Panc1 (cell line): ENCODE measurements at regions not wholly inside any gene's neighbourhood (a gene's known extent, or its start where the extent isn't known, plus 50 kb on each side); places are given as distances from the start of the nearest gene placed in this dataset.

Experiments
- ATAC-seq: fragments of 200-7000 bp; cut with Tn5 transposase; 2 replicates; pipeline ENCODE4 v1.9.1; 2020; ENCODE audit warnings: mild to moderate bottlenecking, moderate library complexity
- BruUV-seq: library from RNA; stranded (reverse); fragments of 400-500 nt; replicated peaks from 2 replicates; lab custom pipeline; 2021; lab: Mats Ljungman, UMichigan
- CTCF ChIA-PET: fragments of 300-600 bp; sonication (Branson Sonifier 250); formaldehyde crosslinking; loops from one replicate; lab custom pipeline; 2022; ENCODE audit warnings: antibody characterized with exemption; lab: Charles Lee
- POLR2A ChIA-PET: fragments of 300-600 bp; sonication (Branson Sonifier 250); formaldehyde crosslinking; loops from one replicate; lab custom pipeline; 2022; ENCODE audit warnings: antibody characterized with exemption; lab: Charles Lee
- DNase-seq: peaks from one replicate; pipeline ENCODE4 v3.0.0-alpha.2; 2010; ENCODE audit warnings: low read depth, low spot score
- H3K27ac ChIP-seq: 2 replicates; pipeline ENCODE4 v1.5.1; 2011; ENCODE audit warnings: mild to moderate bottlenecking, low read length, inconsistent platforms
- H3K27me3 ChIP-seq: fragments of 200-500 bp; sonication (Bioruptor generic); 2 replicates; pipeline ENCODE4 v1.6.0; 2014; ENCODE audit warnings: low read length, inconsistent platforms; ENCODE audit not compliant: control insufficient read depth, insufficient read depth
- H3K36me3 ChIP-seq: fragments of 200-500 bp; sonication (Bioruptor generic); 2 replicates; pipeline ENCODE4 v1.5.1; 2014; ENCODE audit warnings: inconsistent platforms, mild to moderate bottlenecking, low read length, moderate library complexity; ENCODE audit not compliant: control insufficient read depth, insufficient read depth
- H3K4me1 ChIP-seq: 2 replicates; pipeline ENCODE4 v1.5.1; 2011; ENCODE audit warnings: inconsistent platforms, mild to moderate bottlenecking, low read length, moderate library complexity; ENCODE audit not compliant: control insufficient read depth, insufficient read depth
- H3K4me3 ChIP-seq, 2 experiments: 2 replicates each; pipeline ENCODE4 v1.5.1; 2011 to 2012; ENCODE audit warnings: low read depth in 2 of 2, low read length in 2 of 2, mild to moderate bottlenecking in 2 of 2, inconsistent platforms in 1 of 2, moderate library complexity in 1 of 2
- H3K9me3 ChIP-seq: fragments of 200-500 bp; sonication (Bioruptor generic); 2 replicates; pipeline ENCODE4 v1.5.1; 2014; ENCODE audit warnings: low read depth, mild to moderate bottlenecking, inconsistent platforms, low read length, moderate library complexity; ENCODE audit not compliant: control insufficient read depth, insufficient read depth
- POLR2AphosphoS5 ChIP-seq: IDR thresholded peaks from 2 replicates; pipeline ENCODE4 v1.6.1; 2012; ENCODE audit warnings: mild to moderate bottlenecking, low read depth, low read length, moderate library complexity
- SIN3A ChIP-seq: IDR thresholded peaks from 2 replicates; pipeline ENCODE4 v1.6.1; 2012; ENCODE audit warnings: low read depth, mild to moderate bottlenecking, low read length, moderate library complexity, borderline replicate concordance; ENCODE audit not compliant: insufficient read depth
- TCF7L2 ChIP-seq: IDR thresholded peaks from 2 replicates; pipeline ENCODE4 v1.6.1; 2011; ENCODE audit warnings: mild to moderate bottlenecking, low read depth, low read length, inconsistent platforms
- in situ Hi-C: cut with HindIII; loops from 2 replicates; pipeline ENCODE4 v1.10.0; 2016; ENCODE audit warnings: low sequenced_read_pairs, low pct_unique_long_range_greater_than_20kb
- intact Hi-C: fragments of 100-400 bp; cut with micrococcal nuclease; formaldehyde crosslinking; loops from one replicate; pipeline ENCODE4 v1.10.0; 2022; ENCODE audit not compliant: unreplicated experiment
- TF ChIP-seq, protein P1 (sequence below), 2 experiments: IDR thresholded peaks; 2 replicates each; pipeline ENCODE4 v1.6.1; 2011 to 2012; ENCODE audit warnings: low read depth in 2 of 2, control low read depth in 1 of 2, low read length in 1 of 2, mild to moderate bottlenecking in 1 of 2, moderate library complexity in 1 of 2; ENCODE audit not compliant: insufficient read depth in 1 of 2
- TF ChIP-seq, protein P2 (sequence below): fragments of 450-650 bp; IDR thresholded peaks from 2 replicates; pipeline ENCODE4 v1.5.1; 2017; ENCODE audit warnings: mild to moderate bottlenecking

DNA sequence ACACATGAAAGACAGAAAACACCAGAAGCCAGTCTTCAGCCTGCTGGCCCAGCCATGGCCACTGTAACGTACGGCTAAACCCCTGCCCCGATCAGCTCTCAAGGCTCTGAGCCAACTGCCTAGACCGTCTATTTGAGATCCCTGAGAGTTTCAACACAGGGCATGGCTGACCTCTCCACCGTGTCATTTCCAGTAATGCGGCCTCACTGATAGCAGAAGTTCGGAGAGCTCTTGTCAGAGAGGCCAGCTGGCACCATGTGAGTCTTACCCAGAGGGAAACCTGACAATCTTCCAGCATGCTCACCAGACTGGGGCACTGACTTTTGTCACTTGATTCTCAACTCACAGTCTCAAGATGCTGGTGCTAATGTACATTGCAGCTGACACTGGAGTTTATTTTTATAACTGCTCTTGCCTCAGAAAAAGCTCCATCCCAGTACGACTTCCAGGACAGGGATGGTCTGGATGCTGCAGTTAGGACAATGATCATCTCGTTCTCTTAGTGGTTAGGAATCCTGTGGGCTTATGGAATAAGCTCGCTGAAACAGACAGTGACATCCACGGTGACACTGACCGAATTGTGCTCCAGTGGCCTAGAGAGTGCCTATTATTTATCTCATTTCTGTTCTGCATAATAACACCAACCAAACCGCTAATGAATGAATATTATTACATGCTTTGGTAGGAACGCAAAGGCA lies 372.7 kb downstream of the ICE1 start:
- no TSS peak for BruUV-seq
- Histone ChIP-seq H3K4me3 (no peak overlapping the region), H3K27me3 (no peaks in the 10 kb centered on the region; the same call in 1 of the 2 replicates), H3K36me3 (no peaks in the 10 kb centered on the region), H3K9me3 (no peaks in the 10 kb centered on the region), H3K4me1 (no peaks in the 10 kb centered on the region), H3K27ac (no peak overlapping the region)
- CTCF ChIA-PET, result no interaction called here
- ATAC-seq (no peak), DNase-seq (no peak)
- in situ Hi-C loops, result no loop called here
- intact Hi-C loops, result no loop called here
- TF ChIP-seq TCF7L2, result no peak
- TF ChIP-seq, protein P1, sequence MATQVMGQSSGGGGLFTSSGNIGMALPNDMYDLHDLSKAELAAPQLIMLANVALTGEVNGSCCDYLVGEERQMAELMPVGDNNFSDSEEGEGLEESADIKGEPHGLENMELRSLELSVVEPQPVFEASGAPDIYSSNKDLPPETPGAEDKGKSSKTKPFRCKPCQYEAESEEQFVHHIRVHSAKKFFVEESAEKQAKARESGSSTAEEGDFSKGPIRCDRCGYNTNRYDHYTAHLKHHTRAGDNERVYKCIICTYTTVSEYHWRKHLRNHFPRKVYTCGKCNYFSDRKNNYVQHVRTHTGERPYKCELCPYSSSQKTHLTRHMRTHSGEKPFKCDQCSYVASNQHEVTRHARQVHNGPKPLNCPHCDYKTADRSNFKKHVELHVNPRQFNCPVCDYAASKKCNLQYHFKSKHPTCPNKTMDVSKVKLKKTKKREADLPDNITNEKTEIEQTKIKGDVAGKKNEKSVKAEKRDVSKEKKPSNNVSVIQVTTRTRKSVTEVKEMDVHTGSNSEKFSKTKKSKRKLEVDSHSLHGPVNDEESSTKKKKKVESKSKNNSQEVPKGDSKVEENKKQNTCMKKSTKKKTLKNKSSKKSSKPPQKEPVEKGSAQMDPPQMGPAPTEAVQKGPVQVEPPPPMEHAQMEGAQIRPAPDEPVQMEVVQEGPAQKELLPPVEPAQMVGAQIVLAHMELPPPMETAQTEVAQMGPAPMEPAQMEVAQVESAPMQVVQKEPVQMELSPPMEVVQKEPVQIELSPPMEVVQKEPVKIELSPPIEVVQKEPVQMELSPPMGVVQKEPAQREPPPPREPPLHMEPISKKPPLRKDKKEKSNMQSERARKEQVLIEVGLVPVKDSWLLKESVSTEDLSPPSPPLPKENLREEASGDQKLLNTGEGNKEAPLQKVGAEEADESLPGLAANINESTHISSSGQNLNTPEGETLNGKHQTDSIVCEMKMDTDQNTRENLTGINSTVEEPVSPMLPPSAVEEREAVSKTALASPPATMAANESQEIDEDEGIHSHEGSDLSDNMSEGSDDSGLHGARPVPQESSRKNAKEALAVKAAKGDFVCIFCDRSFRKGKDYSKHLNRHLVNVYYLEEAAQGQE (IDR thresholded peaks at IDR 0.05; ENCODE audit: insufficient read depth in 1 of 2, low read depth in 2 of 2, low read length in 1 of 2), result no peak
- TF ChIP-seq POLR2AphosphoS5, result no peak
- no peak for TF ChIP-seq SIN3A
- TF ChIP-seq, protein P2, sequence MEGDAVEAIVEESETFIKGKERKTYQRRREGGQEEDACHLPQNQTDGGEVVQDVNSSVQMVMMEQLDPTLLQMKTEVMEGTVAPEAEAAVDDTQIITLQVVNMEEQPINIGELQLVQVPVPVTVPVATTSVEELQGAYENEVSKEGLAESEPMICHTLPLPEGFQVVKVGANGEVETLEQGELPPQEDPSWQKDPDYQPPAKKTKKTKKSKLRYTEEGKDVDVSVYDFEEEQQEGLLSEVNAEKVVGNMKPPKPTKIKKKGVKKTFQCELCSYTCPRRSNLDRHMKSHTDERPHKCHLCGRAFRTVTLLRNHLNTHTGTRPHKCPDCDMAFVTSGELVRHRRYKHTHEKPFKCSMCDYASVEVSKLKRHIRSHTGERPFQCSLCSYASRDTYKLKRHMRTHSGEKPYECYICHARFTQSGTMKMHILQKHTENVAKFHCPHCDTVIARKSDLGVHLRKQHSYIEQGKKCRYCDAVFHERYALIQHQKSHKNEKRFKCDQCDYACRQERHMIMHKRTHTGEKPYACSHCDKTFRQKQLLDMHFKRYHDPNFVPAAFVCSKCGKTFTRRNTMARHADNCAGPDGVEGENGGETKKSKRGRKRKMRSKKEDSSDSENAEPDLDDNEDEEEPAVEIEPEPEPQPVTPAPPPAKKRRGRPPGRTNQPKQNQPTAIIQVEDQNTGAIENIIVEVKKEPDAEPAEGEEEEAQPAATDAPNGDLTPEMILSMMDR, result no peak
- POLR2A ChIA-PET, result no interaction called here

DNA sequence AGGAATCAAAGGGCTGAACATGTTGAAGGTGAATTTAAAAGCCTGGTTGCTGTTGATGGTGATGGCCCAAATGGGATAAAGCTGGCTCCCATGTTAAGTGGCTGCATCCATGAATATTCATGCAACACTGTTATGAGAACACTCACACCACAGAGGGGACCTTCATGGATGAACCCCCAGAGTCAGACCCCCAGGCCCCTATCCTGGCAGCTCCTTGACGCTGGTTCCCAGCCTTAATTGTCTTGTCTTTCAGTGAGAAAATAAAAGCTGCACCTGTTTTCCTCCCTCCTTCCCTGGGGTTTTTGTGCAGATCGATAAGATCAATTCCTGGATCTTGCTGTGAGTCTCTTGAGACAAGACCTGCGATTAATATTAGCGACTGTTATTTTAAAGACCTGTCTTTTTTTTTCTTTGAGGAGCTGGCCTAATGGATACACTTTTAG lies 371.7 kb downstream of the ICE1 start:
- H3K27me3 ChIP-seq, result no peaks in the 10 kb centered on the region; the same call in 1 of the 2 replicates
- CTCF ChIA-PET, result no interaction called here
- in situ Hi-C loops (no loop called here), intact Hi-C loops (no loop called here)
- ATAC-seq (no peak), DNase-seq (no peak)
- H3K27ac ChIP-seq, result no peak overlapping the region
- POLR2A ChIA-PET, result no interaction called here
- no peaks in the 10 kb centered on the region for H3K4me1 ChIP-seq
- TF ChIP-seq SIN3A (no peak), POLR2AphosphoS5 (no peak), TCF7L2 (no peak)
- TF ChIP-seq, protein P1 (IDR thresholded peaks at IDR 0.05; ENCODE audit: insufficient read depth in 1 of 2, low read depth in 2 of 2, low read length in 1 of 2), result no peak
- H3K4me3 ChIP-seq, result no peak overlapping the region
- no TSS peak for BruUV-seq
- no peaks in the 10 kb centered on the region for H3K9me3 ChIP-seq
- no peaks in the 10 kb centered on the region for H3K36me3 ChIP-seq
